ENCODE measurements at regions not wholly inside any gene's neighbourhood (a gene's known extent, or its start where the extent isn't known, plus 50 kb on each side); places are given as distances from the start of the nearest gene placed in this dataset.

- TF ChIP-seq CTCF (IDR thresholded peaks at IDR 0.05) (no peak), POLR2A (IDR thresholded peaks at IDR 0.05) (no peak), EP300 (IDR thresholded peaks at IDR 0.05) (no peak), POLR2AphosphoS5 (IDR thresholded peaks at IDR 0.05) (no peak)
These were observed 381.3 kb upstream of the LARGE1 start for GRCh38 chr22:34301569-34301968.

All from stomach (tissue), 4 donors.